Effector memory CD8-positive, alpha-beta T cell (primary cell): ENCODE measurements at regions not wholly inside any gene's neighbourhood (a gene's known extent, or its start where the extent isn't known, plus 50 kb on each side); places are given as distances from the start of the nearest gene placed in this dataset.
A peak's percentile ranks its signal among the peaks of the same experiment; 100 is the strongest.

Experiments used
- ATAC-seq: fragments of 150-1000 bp; cut with Tn5 transposase; replicated peaks from 2 replicates; pipeline ENCODE4 v1.10.0; 2021; ENCODE audit warnings: mild to moderate bottlenecking, moderate library complexity
- DNase-seq, 3 experiments: peaks; one replicate each; pipeline ENCODE4 v3.0.0; 2021
- H3K27ac Mint-ChIP-seq, 2 donors: one replicate each; pipeline ENCODE4 v1.8.0; 2022; ENCODE audit warnings: mild to moderate bottlenecking in 2 of 2, mixed read lengths in 2 of 2, moderate library complexity in 2 of 2
- H3K27me3 Mint-ChIP-seq, 2 donors: one replicate each; pipeline ENCODE4 v1.8.0; 2022; ENCODE audit warnings: mixed read lengths in 2 of 2
- H3K36me3 Mint-ChIP-seq: one replicate; pipeline ENCODE4 v1.8.0; 2022; ENCODE audit warnings: mild to moderate bottlenecking, moderate library complexity, mixed read lengths; ENCODE audit not compliant: insufficient read depth
- H3K4me1 Mint-ChIP-seq, 2 donors: one replicate each; pipeline ENCODE4 v1.8.0; 2022; ENCODE audit warnings: low read depth in 2 of 2, mixed read lengths in 2 of 2
- H3K4me3 Mint-ChIP-seq, 2 donors: one replicate each; pipeline ENCODE4 v1.8.0; 2022; ENCODE audit warnings: mild to moderate bottlenecking in 2 of 2, mixed read lengths in 2 of 2, moderate library complexity in 2 of 2
- H3K9me3 Mint-ChIP-seq, 2 donors: one replicate each; pipeline ENCODE4 v1.8.0; 2022; ENCODE audit warnings: mixed read lengths in 2 of 2

- H3K36me3 Mint-ChIP-seq = peaks cover under 1% of the 10 kb centered on the region
- H3K4me1 Mint-ChIP-seq = peaks cover 6 to 8% of the 10 kb centered on the region in 2 donors
- no peak overlapping the region for H3K4me3 Mint-ChIP-seq
- no peak for ATAC-seq
- no peak overlapping the region for H3K27ac Mint-ChIP-seq
- no peak for DNase-seq
- H3K27me3 Mint-ChIP-seq = peaks cover 9 to 52% of the 10 kb centered on the region in 2 donors
- no peaks in the 10 kb centered on the region for H3K9me3 Mint-ChIP-seq
These were observed 141.6 kb upstream of the XYLT1 start for GRCh38 chr16:17612336-17612735.

- ATAC-seq (no peak), DNase-seq (no peak)
- Mint-ChIP-seq H3K36me3 (peaks cover 10% of the 10 kb centered on the region), H3K9me3 (no peaks in the 10 kb centered on the region), H3K4me1 (peaks cover 15 to 18% of the 10 kb centered on the region in 2 donors), H3K27ac (peak overlapping the region in 1 of 2 donors; percentile 73), H3K4me3 (no peak overlapping the region), H3K27me3 (peaks cover 18 to 42% of the 10 kb centered on the region in 2 donors)
These were observed 136.8 kb upstream of the XYLT1 start for GRCh38 chr16:17607609-17608008.

GRCh38 chr16:17607075-17607509 lies 136.3 kb upstream of the XYLT1 start:
- ATAC-seq = peak; percentile 71
- no peaks in the 10 kb centered on the region for H3K9me3 Mint-ChIP-seq
- H3K4me1 Mint-ChIP-seq = peaks cover 15 to 19% of the 10 kb centered on the region in 2 donors
- H3K27ac Mint-ChIP-seq = peak overlapping the region; percentile 41 to 73
- no peak for DNase-seq
- peaks cover 21 to 38% of the 10 kb centered on the region in 2 donors for H3K27me3 Mint-ChIP-seq
- H3K36me3 Mint-ChIP-seq = peaks cover 10% of the 10 kb centered on the region
- H3K4me3 Mint-ChIP-seq = peak overlapping the region in 1 of 2 donors; percentile 36

GRCh38 chr16:17606460-17606859 lies 135.7 kb upstream of the XYLT1 start:
- Mint-ChIP-seq H3K27ac (peak overlapping the region; percentile 41 to 73), H3K9me3 (no peaks in the 10 kb centered on the region), H3K4me3 (no peak overlapping the region), H3K36me3 (peaks cover 10% of the 10 kb centered on the region), H3K4me1 (peaks cover 15 to 20% of the 10 kb centered on the region in 2 donors), H3K27me3 (peaks cover 25 to 40% of the 10 kb centered on the region in 2 donors)
- ATAC-seq (no peak), DNase-seq (no peak)

- Mint-ChIP-seq H3K4me3 (no peak overlapping the region), H3K4me1 (peaks cover 9 to 20% of the 10 kb centered on the region in 2 donors), H3K27me3 (peaks cover 19 to 35% of the 10 kb centered on the region in 2 donors), H3K36me3 (peaks cover 10% of the 10 kb centered on the region), H3K9me3 (no peaks in the 10 kb centered on the region), H3K27ac (no peak overlapping the region)
- no peak for ATAC-seq
- no peak for DNase-seq
These were observed 135.0 kb upstream of the XYLT1 start for GRCh38 chr16:17605784-17606183.

- H3K27me3 Mint-ChIP-seq = peaks cover 16 to 28% of the 10 kb centered on the region in 2 donors
- no peaks in the 10 kb centered on the region for H3K9me3 Mint-ChIP-seq
- H3K4me3 Mint-ChIP-seq = no peak overlapping the region
- H3K27ac Mint-ChIP-seq = peak overlapping the region in 1 of 2 donors; percentile 26
- DNase-seq (no peak), ATAC-seq (peak; percentile 30)
- H3K36me3 Mint-ChIP-seq = peaks cover 10% of the 10 kb centered on the region
- peaks cover 9 to 20% of the 10 kb centered on the region in 2 donors for H3K4me1 Mint-ChIP-seq
These were observed 132.9 kb upstream of the XYLT1 start for GRCh38 chr16:17603626-17604025.

GRCh38 chr16:17602678-17603077 lies 131.9 kb upstream of the XYLT1 start:
- Mint-ChIP-seq H3K27ac (no peak overlapping the region), H3K36me3 (peaks cover 10% of the 10 kb centered on the region), H3K9me3 (no peaks in the 10 kb centered on the region), H3K27me3 (peaks cover 16 to 28% of the 10 kb centered on the region in 2 donors), H3K4me1 (peaks cover 9 to 15% of the 10 kb centered on the region in 2 donors), H3K4me3 (no peak overlapping the region)
- DNase-seq (peak in 2 of 3 experiments; percentile 8 to 13), ATAC-seq (peak; percentile 77)

GRCh38 chr16:17598968-17599367 lies 128.2 kb upstream of the XYLT1 start:
- ATAC-seq = no peak
- Mint-ChIP-seq H3K36me3 (no peaks in the 10 kb centered on the region), H3K4me1 (peaks cover 0 to 4% of the 10 kb centered on the region in 2 donors), H3K27me3 (peaks cover 12 to 31% of the 10 kb centered on the region in 2 donors), H3K9me3 (no peaks in the 10 kb centered on the region), H3K27ac (no peak overlapping the region), H3K4me3 (no peak overlapping the region)
- DNase-seq = no peak

- Mint-ChIP-seq H3K9me3 (peaks cover 0 to 6% of the 10 kb centered on the region in 2 donors), H3K4me1 (peaks cover 4 to 19% of the 10 kb centered on the region in 2 donors), H3K36me3 (peaks cover 20% of the 10 kb centered on the region), H3K27ac (peak overlapping the region; percentile 89 to 99), H3K27me3 (peaks cover 28 to 35% of the 10 kb centered on the region in 2 donors), H3K4me3 (peak overlapping the region; percentile 50 to 80)
- ATAC-seq = peak; percentile 67
- DNase-seq = peak in 2 of 3 experiments; percentile 54 to 57
These were observed 121.1 kb upstream of the XYLT1 start for GRCh38 chr16:17591655-17592405.

- Mint-ChIP-seq H3K36me3 (peaks cover 20% of the 10 kb centered on the region), H3K27ac (peak overlapping the region; percentile 89 to 99), H3K9me3 (peaks cover 0 to 6% of the 10 kb centered on the region in 2 donors), H3K4me3 (peak overlapping the region; percentile 50 to 80), H3K4me1 (peaks cover 4 to 19% of the 10 kb centered on the region in 2 donors), H3K27me3 (peaks cover 28 to 35% of the 10 kb centered on the region in 2 donors)
- ATAC-seq = peak; percentile 74
- peak; percentile 27 to 67 (median 60) for DNase-seq
These were observed 120.2 kb upstream of the XYLT1 start for GRCh38 chr16:17590711-17591654.

GRCh38 chr16:17589898-17590297 lies 119.1 kb upstream of the XYLT1 start:
- H3K27ac Mint-ChIP-seq = peak overlapping the region; percentile 89 to 99
- ATAC-seq (no peak), DNase-seq (no peak)
- peaks cover 4 to 19% of the 10 kb centered on the region in 2 donors for H3K4me1 Mint-ChIP-seq
- H3K27me3 Mint-ChIP-seq = peaks cover 28 to 41% of the 10 kb centered on the region in 2 donors
- peaks cover 6% of the 10 kb centered on the region in 2 donors for H3K9me3 Mint-ChIP-seq
- H3K36me3 Mint-ChIP-seq = peaks cover 20% of the 10 kb centered on the region
- peak overlapping the region in 1 of 2 donors; percentile 20 for H3K4me3 Mint-ChIP-seq

- no peak for DNase-seq
- ATAC-seq = no peak
- Mint-ChIP-seq H3K9me3 (peaks cover 6 to 11% of the 10 kb centered on the region in 2 donors), H3K27me3 (peaks cover 31 to 39% of the 10 kb centered on the region in 2 donors), H3K27ac (no peak overlapping the region), H3K4me1 (peaks cover 0 to 4% of the 10 kb centered on the region in 2 donors), H3K4me3 (no peak overlapping the region), H3K36me3 (peaks cover 4% of the 10 kb centered on the region)
These were observed 114.8 kb upstream of the XYLT1 start for GRCh38 chr16:17585449-17586074.
